Osteocyte (in vitro differentiated cells): ENCODE measurements at regions not wholly inside any gene's neighbourhood (a gene's known extent, or its start where the extent isn't known, plus 50 kb on each side); places are given as distances from the start of the nearest gene placed in this dataset.

Experiments
- DNase-seq: peaks from one replicate; pipeline ENCODE4 v3.0.0; 2021; ENCODE audit warnings: mixed read lengths; ENCODE audit not compliant: unreplicated experiment; ENCODE audit errors: extremely low spot score
- H3K27ac Mint-ChIP-seq: one replicate; pipeline ENCODE4 v1.8.0; 2021; ENCODE audit warnings: mild to moderate bottlenecking, mixed read lengths; ENCODE audit not compliant: unreplicated experiment
- H3K27me3 Mint-ChIP-seq: one replicate; pipeline ENCODE4 v1.8.0; 2021; ENCODE audit warnings: mixed read lengths; ENCODE audit not compliant: unreplicated experiment
- H3K36me3 Mint-ChIP-seq: one replicate; pipeline ENCODE4 v1.8.0; 2021; ENCODE audit warnings: mixed read lengths; ENCODE audit not compliant: unreplicated experiment
- H3K4me1 Mint-ChIP-seq: one replicate; pipeline ENCODE4 v1.8.0; 2021; ENCODE audit warnings: mixed read lengths; ENCODE audit not compliant: unreplicated experiment
- H3K4me3 Mint-ChIP-seq: one replicate; pipeline ENCODE4 v1.8.0; 2021; ENCODE audit warnings: mild to moderate bottlenecking, moderate library complexity, mixed read lengths; ENCODE audit not compliant: unreplicated experiment
- H3K9me3 Mint-ChIP-seq: one replicate; pipeline ENCODE4 v1.8.0; 2021; ENCODE audit warnings: mixed read lengths; ENCODE audit not compliant: unreplicated experiment
- CTCF ChIP-seq: fragments of 200-600 bp; sonication (generic); IDR thresholded peaks from 2 replicates; pipeline ENCODE4 v1.5.0; 2021; ENCODE audit warnings: antibody characterized with exemption, mild to moderate bottlenecking, moderate library complexity

GRCh38 chr18:11237484-11237883, 88.1 kb upstream of the PIEZO2 start:
- H3K27me3 Mint-ChIP-seq: no peaks in the 10 kb centered on the region
- H3K36me3 Mint-ChIP-seq: peaks cover 2% of the 10 kb centered on the region
- H3K9me3 Mint-ChIP-seq: peaks cover 15% of the 10 kb centered on the region
- no peak for DNase-seq
- H3K27ac Mint-ChIP-seq: no peak overlapping the region
- no peak overlapping the region for H3K4me3 Mint-ChIP-seq
- no peaks in the 10 kb centered on the region for H3K4me1 Mint-ChIP-seq
- TF ChIP-seq CTCF: no peak

GRCh38 chr18:11237066-11237465, 87.7 kb upstream of the PIEZO2 start:
- Mint-ChIP-seq H3K27ac (no peak overlapping the region), H3K9me3 (peaks cover 15% of the 10 kb centered on the region), H3K4me1 (no peaks in the 10 kb centered on the region), H3K36me3 (peaks cover 2% of the 10 kb centered on the region), H3K4me3 (no peak overlapping the region), H3K27me3 (no peaks in the 10 kb centered on the region)
- DNase-seq: no peak
- TF ChIP-seq CTCF: no peak

GRCh38 chr18:11224153-11224552, 74.8 kb upstream of the PIEZO2 start:
- no peak overlapping the region for H3K27ac Mint-ChIP-seq
- H3K27me3 Mint-ChIP-seq: no peaks in the 10 kb centered on the region
- H3K4me1 Mint-ChIP-seq: no peaks in the 10 kb centered on the region
- no peaks in the 10 kb centered on the region for H3K9me3 Mint-ChIP-seq
- TF ChIP-seq CTCF: no peak
- DNase-seq: no peak
- no peaks in the 10 kb centered on the region for H3K36me3 Mint-ChIP-seq
- no peak overlapping the region for H3K4me3 Mint-ChIP-seq

GRCh38 chr18:11219571-11219970, 70.2 kb upstream of the PIEZO2 start:
- no peak for DNase-seq
- Mint-ChIP-seq H3K4me1 (no peaks in the 10 kb centered on the region), H3K27me3 (no peaks in the 10 kb centered on the region), H3K4me3 (no peak overlapping the region), H3K36me3 (no peaks in the 10 kb centered on the region), H3K9me3 (no peaks in the 10 kb centered on the region), H3K27ac (no peak overlapping the region)
- TF ChIP-seq CTCF: no peak

- Mint-ChIP-seq H3K4me1 (peaks cover 4% of the 10 kb centered on the region), H3K36me3 (no peaks in the 10 kb centered on the region), H3K4me3 (no peak overlapping the region), H3K27me3 (no peaks in the 10 kb centered on the region), H3K9me3 (no peaks in the 10 kb centered on the region), H3K27ac (no peak overlapping the region)
- DNase-seq: no peak
- TF ChIP-seq CTCF: no peak
These were observed 65.8 kb upstream of the PIEZO2 start for GRCh38 chr18:11215216-11215615.
